HCT116 (cell line): ENCODE measurements at regions not wholly inside any gene's neighbourhood (a gene's known extent, or its start where the extent isn't known, plus 50 kb on each side); places are given as distances from the start of the nearest gene placed in this dataset.

Experiments used
- ATAC-seq: fragments of 200-7000 bp; cut with Tn5 transposase; 2 replicates; pipeline ENCODE4 v1.9.1; 2020; ENCODE audit warnings: mild to moderate bottlenecking, moderate library complexity
- BruUV-seq: library from RNA; stranded (reverse); fragments of 400-500 nt; replicated peaks from 2 replicates; lab custom pipeline; 2021; lab: Mats Ljungman, UMichigan
- CTCF ChIA-PET: fragments of 300-600 bp; sonication (Branson Sonifier 250); formaldehyde crosslinking; loops from one replicate; lab custom pipeline; 2021; ENCODE audit warnings: antibody characterized with exemption; lab: Charles Lee
- POLR2A ChIA-PET: fragments of 300-600, 350-600 bp; sonication (Branson Sonifier 250); formaldehyde crosslinking; loops from one replicate; lab custom pipeline; 2021; ENCODE audit warnings: antibody characterized with exemption; lab: Charles Lee
- RAD21 ChIA-PET, 2 experiments: fragments of 300-600 bp; sonication (Branson Sonifier 250); formaldehyde crosslinking; loops; one replicate each; lab custom pipeline; 2023; ENCODE audit warnings: low total read pairs in 2 of 2; ENCODE audit not compliant: uncharacterized antibody in 2 of 2, unreplicated experiment in 2 of 2, low non-redundant PET in 1 of 2; lab: Charles Lee
- DNase-seq: peaks from one replicate; pipeline ENCODE4 v3.0.0-alpha.2; 2010; ENCODE audit warnings: low read depth, low spot score
- H2AFZ ChIP-seq: fragments of 200-600 bp; shearing (Covaris generic), sonication (generic); 2 replicates; pipeline ENCODE4 v1.6.1; 2017; ENCODE audit warnings: low read depth, mixed run types, mixed read lengths, antibody characterized with exemption, low read length; ENCODE audit not compliant: poor library complexity, severe bottlenecking
- H3K27ac ChIP-seq: 2 replicates; pipeline ENCODE4 v1.5.1; 2012; ENCODE audit warnings: low read depth, low read length
- H3K27me3 ChIP-seq: fragments of 200-600 bp; sonication (generic); 2 replicates; pipeline ENCODE4 v1.6.1; 2016; ENCODE audit warnings: mixed run types, low read length, mixed read lengths; ENCODE audit not compliant: insufficient read depth
- H3K36me3 ChIP-seq, 2 experiments: fragments of 200-500 bp in 1 of 2; fragments of 200-600 bp in 1 of 2; sonication (Bioruptor generic) in 1 of 2; sonication (generic) in 1 of 2; 2 replicates each; pipeline versions ENCODE4 v1.5.1 to v1.6.1; 2014 to 2016; ENCODE audit warnings: low read length in 2 of 2, inconsistent platforms in 1 of 2, mixed read lengths in 1 of 2, mixed run types in 1 of 2; ENCODE audit not compliant: insufficient read depth in 2 of 2, control insufficient read depth in 1 of 2
- H3K4me1 ChIP-seq, 2 experiments: fragments of 200-600 bp in 1 of 2; sonication (generic) in 1 of 2; 2 replicates each; pipeline versions ENCODE4 v1.5.1 to v1.6.1; 2012 to 2017; ENCODE audit warnings: low read length in 2 of 2, inconsistent platforms in 1 of 2, mild to moderate bottlenecking in 1 of 2, mixed read lengths in 1 of 2, mixed run types in 1 of 2, moderate library complexity in 1 of 2; ENCODE audit not compliant: insufficient read depth in 2 of 2, control insufficient read depth in 1 of 2
- H3K4me2 ChIP-seq: fragments of 200-600 bp; sonication (generic); 2 replicates; pipeline ENCODE4 v1.6.1; 2017; ENCODE audit warnings: mixed run types, low read length, mixed read lengths
- H3K4me3 ChIP-seq, 2 experiments: fragments of 200-600 bp in 1 of 2; sonication (generic) in 1 of 2; replicated peaks in 1 of 2; 2 replicates each; pipeline ENCODE4 v1.5.1; 2011 to 2016; ENCODE audit warnings: low read length in 2 of 2, control low read depth in 1 of 2, low read depth in 1 of 2, mild to moderate bottlenecking in 1 of 2, mixed read lengths in 1 of 2, mixed run types in 1 of 2
- H3K79me2 ChIP-seq: fragments of 200-600 bp; sonication (generic); 2 replicates; pipeline ENCODE4 v1.6.1; 2017; ENCODE audit warnings: mild to moderate bottlenecking, mixed run types, low read length, moderate library complexity, mixed read lengths; ENCODE audit not compliant: insufficient read depth
- H3K9ac ChIP-seq: fragments of 200-600 bp; sonication (generic); 2 replicates; pipeline ENCODE4 v1.6.1; 2016; ENCODE audit warnings: low read length, mixed read lengths
- H3K9me2 ChIP-seq: fragments of 200-600 bp; sonication (generic), shearing (Covaris generic); 2 replicates; pipeline ENCODE4 v1.6.1; 2017; ENCODE audit warnings: mixed run types, mild to moderate bottlenecking, moderate library complexity; ENCODE audit not compliant: insufficient read depth
- H3K9me3 ChIP-seq, 2 experiments: fragments of 200-500 bp in 1 of 2; fragments of 200-600 bp in 1 of 2; sonication (Bioruptor generic) in 1 of 2; sonication (generic) in 1 of 2; 2 replicates each; pipeline ENCODE4 v1.6.1; 2014 to 2017; ENCODE audit warnings: low read length in 2 of 2, mixed read lengths in 2 of 2, inconsistent platforms in 1 of 2, low read depth in 1 of 2, mild to moderate bottlenecking in 1 of 2, mixed run types in 1 of 2, moderate library complexity in 1 of 2; ENCODE audit not compliant: control insufficient read depth in 1 of 2, insufficient read depth in 1 of 2
- H4K20me1 ChIP-seq: fragments of 200-600 bp; sonication (generic), shearing (Covaris generic); 2 replicates; pipeline ENCODE4 v1.6.1; 2017; ENCODE audit warnings: mixed run types, mild to moderate bottlenecking, moderate library complexity; ENCODE audit not compliant: insufficient read depth
- CBX3 ChIP-seq: IDR thresholded peaks from 2 replicates; pipeline ENCODE4 v1.6.1; 2012; ENCODE audit warnings: low read depth
- CEBPB ChIP-seq: IDR thresholded peaks from 2 replicates; pipeline ENCODE4 v1.6.1; 2012; ENCODE audit warnings: low read depth
- EZH2 ChIP-seq: fragments of 200-600 bp; sonication (generic); IDR thresholded peaks from 2 replicates; pipeline ENCODE4 v1.6.1; 2017; ENCODE audit warnings: antibody characterized with exemption, mixed run types
- EZH2phosphoT487 ChIP-seq: fragments of 200-600 bp; IDR thresholded peaks from 2 replicates; pipeline ENCODE4 v1.6.1; 2018; ENCODE audit warnings: antibody characterized with exemption, borderline replicate concordance
- JUND ChIP-seq: IDR thresholded peaks from 2 replicates; pipeline ENCODE4 v1.6.1; 2012
- SP1 ChIP-seq: IDR thresholded peaks from 2 replicates; pipeline ENCODE4 v1.6.1; 2012; ENCODE audit warnings: low read depth
- SRF ChIP-seq: IDR thresholded peaks from 2 replicates; pipeline ENCODE4 v1.6.1; 2012; ENCODE audit warnings: low read depth
- TCF7L2 ChIP-seq: IDR thresholded peaks from 2 replicates; pipeline ENCODE4 v1.7.0; 2011; ENCODE audit warnings: borderline replicate concordance, inconsistent platforms; ENCODE audit not compliant: insufficient read depth, insufficient read length; ENCODE audit errors: extremely low read depth
- YY1 ChIP-seq: IDR thresholded peaks from 2 replicates; pipeline ENCODE4 v1.6.1; 2011; ENCODE audit warnings: low read length, low read depth, moderate library complexity, mild to moderate bottlenecking; ENCODE audit not compliant: insufficient replicate concordance; ENCODE audit errors: extremely low read depth
- ZFX ChIP-seq: fragments of 450-650 bp; IDR thresholded peaks from 2 replicates; pipeline ENCODE4 v1.6.1; 2017
- intact Hi-C: fragments of 100-400 bp; cut with micrococcal nuclease; formaldehyde crosslinking; loops from 2 replicates; pipeline ENCODE4 v1.10.0; 2022
- TF ChIP-seq, protein P1 (sequence below), 3 experiments: fragments of 200-600 bp in 1 of 3; sonication (generic) in 1 of 3; IDR thresholded peaks in 2 of 3; conservative IDR thresholded peaks in 1 of 3; 2 replicates each; pipeline ENCODE4 v1.5.1; 2012 to 2017; ENCODE audit warnings: low read depth in 2 of 3, low read length in 2 of 3, antibody characterized with exemption in 1 of 3, borderline replicate concordance in 1 of 3, control low read depth in 1 of 3, mild to moderate bottlenecking in 1 of 3, mixed read lengths in 1 of 3, mixed run types in 1 of 3, moderate library complexity in 1 of 3; ENCODE audit not compliant: insufficient read depth in 1 of 3
- TF ChIP-seq, protein P2 (sequence below): IDR thresholded peaks from 2 replicates; pipeline ENCODE4 v1.6.1; 2012; ENCODE audit warnings: low read depth

DNA sequence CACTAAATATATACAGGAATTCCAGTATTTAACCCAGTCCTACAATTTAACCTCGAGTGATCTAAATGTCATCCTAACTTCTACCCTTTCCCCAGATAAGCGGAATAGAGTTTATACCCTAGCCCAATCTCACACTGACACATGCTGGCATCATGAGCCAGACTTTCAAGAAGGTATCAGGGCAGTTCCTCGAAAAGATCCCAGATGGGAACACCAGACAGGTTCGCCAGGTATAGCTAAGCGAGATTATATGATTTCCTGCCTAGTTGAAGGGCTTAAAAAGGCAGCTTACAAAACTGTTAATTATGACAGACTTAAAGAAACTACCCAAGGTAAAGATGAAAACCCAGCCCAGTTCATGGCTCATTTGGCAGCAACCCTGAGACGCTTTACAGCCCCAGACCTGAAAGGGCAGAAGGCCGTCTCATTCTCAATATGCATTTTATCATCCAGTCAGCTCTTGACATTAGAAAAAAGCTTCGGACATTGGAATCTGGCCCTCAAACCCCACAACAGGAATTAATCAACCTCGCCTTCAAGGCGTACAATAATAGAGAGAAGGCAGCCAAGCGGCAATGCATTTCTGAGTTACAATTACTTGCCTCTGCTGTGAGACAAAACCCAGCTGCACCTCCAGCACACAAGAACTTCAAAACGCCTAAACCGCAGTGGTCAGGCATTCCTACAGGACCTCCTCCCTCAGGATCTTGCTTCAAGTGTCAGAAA, 668.2 kb upstream of the PKDCC start:
- H3K27me3 ChIP-seq = no peaks in the 10 kb centered on the region
- CTCF ChIA-PET = no interaction called here
- no TSS peak for BruUV-seq
- no peaks in the 10 kb centered on the region for H3K9me2 ChIP-seq
- H3K9ac ChIP-seq = no peak overlapping the region
- no peak overlapping the region for H3K4me2 ChIP-seq
- no peak overlapping the region for H2AFZ ChIP-seq
- DNase-seq (no peak), ATAC-seq (no peak)
- H3K79me2 ChIP-seq = no peaks in the 10 kb centered on the region
- intact Hi-C loops = no loop called here
- no peaks in the 10 kb centered on the region for H3K4me1 ChIP-seq
- no peak overlapping the region for H3K4me3 ChIP-seq
- H3K9me3 ChIP-seq = no peaks in the 10 kb centered on the region
- H3K36me3 ChIP-seq = no peaks in the 10 kb centered on the region
- TF ChIP-seq CBX3 = no peak
- TF ChIP-seq, protein P1, sequence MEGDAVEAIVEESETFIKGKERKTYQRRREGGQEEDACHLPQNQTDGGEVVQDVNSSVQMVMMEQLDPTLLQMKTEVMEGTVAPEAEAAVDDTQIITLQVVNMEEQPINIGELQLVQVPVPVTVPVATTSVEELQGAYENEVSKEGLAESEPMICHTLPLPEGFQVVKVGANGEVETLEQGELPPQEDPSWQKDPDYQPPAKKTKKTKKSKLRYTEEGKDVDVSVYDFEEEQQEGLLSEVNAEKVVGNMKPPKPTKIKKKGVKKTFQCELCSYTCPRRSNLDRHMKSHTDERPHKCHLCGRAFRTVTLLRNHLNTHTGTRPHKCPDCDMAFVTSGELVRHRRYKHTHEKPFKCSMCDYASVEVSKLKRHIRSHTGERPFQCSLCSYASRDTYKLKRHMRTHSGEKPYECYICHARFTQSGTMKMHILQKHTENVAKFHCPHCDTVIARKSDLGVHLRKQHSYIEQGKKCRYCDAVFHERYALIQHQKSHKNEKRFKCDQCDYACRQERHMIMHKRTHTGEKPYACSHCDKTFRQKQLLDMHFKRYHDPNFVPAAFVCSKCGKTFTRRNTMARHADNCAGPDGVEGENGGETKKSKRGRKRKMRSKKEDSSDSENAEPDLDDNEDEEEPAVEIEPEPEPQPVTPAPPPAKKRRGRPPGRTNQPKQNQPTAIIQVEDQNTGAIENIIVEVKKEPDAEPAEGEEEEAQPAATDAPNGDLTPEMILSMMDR (IDR thresholded peaks at IDR 0.05 in 2 of 3, conservative IDR thresholded peaks at IDR 0.05 in 1 of 3; ENCODE audit: borderline replicate concordance in 1 of 3, insufficient read depth in 1 of 3, low read depth in 2 of 3, low read length in 2 of 3) = no peak
- TF ChIP-seq TCF7L2 = no peak
- TF ChIP-seq, protein P2, sequence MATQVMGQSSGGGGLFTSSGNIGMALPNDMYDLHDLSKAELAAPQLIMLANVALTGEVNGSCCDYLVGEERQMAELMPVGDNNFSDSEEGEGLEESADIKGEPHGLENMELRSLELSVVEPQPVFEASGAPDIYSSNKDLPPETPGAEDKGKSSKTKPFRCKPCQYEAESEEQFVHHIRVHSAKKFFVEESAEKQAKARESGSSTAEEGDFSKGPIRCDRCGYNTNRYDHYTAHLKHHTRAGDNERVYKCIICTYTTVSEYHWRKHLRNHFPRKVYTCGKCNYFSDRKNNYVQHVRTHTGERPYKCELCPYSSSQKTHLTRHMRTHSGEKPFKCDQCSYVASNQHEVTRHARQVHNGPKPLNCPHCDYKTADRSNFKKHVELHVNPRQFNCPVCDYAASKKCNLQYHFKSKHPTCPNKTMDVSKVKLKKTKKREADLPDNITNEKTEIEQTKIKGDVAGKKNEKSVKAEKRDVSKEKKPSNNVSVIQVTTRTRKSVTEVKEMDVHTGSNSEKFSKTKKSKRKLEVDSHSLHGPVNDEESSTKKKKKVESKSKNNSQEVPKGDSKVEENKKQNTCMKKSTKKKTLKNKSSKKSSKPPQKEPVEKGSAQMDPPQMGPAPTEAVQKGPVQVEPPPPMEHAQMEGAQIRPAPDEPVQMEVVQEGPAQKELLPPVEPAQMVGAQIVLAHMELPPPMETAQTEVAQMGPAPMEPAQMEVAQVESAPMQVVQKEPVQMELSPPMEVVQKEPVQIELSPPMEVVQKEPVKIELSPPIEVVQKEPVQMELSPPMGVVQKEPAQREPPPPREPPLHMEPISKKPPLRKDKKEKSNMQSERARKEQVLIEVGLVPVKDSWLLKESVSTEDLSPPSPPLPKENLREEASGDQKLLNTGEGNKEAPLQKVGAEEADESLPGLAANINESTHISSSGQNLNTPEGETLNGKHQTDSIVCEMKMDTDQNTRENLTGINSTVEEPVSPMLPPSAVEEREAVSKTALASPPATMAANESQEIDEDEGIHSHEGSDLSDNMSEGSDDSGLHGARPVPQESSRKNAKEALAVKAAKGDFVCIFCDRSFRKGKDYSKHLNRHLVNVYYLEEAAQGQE = no peak
- no peak for TF ChIP-seq CEBPB
- no peak for TF ChIP-seq EZH2
- TF ChIP-seq EZH2phosphoT487 = no peak
- TF ChIP-seq JUND = no peak
- no peak for TF ChIP-seq SRF
- TF ChIP-seq YY1 = no peak
- TF ChIP-seq ZFX = no peak
- TF ChIP-seq SP1 = no peak
- TF ChIP-seq, all 23 proteins: peak for 0
- RAD21 ChIA-PET = no interaction called here
- H3K27ac ChIP-seq = no peak overlapping the region
- POLR2A ChIA-PET = no interaction called here
- H4K20me1 ChIP-seq = no peaks in the 10 kb centered on the region
